Activated CD4-positive, alpha-beta memory T cell treated with anti-CD3 and anti-CD28 coated beads, Interleukin-2, amount 10 ng/mL, durations not matched to agents 7 days and 5 days (primary cell): ENCODE measurements at regions not wholly inside any gene's neighbourhood (a gene's known extent, or its start where the extent isn't known, plus 50 kb on each side); places are given as distances from the start of the nearest gene placed in this dataset.

Source experiments
- CTCF ChIA-PET: fragments of 350-600 bp; sonication (Branson Sonifier 250); formaldehyde crosslinking; loops from one replicate; lab custom pipeline; 2021; ENCODE audit warnings: antibody characterized with exemption, inconsistent platforms; lab: Charles Lee
- POLR2A ChIA-PET: fragments of 350-600 bp; sonication (Branson Sonifier 250); formaldehyde crosslinking; loops from one replicate; lab custom pipeline; 2021; ENCODE audit warnings: antibody characterized with exemption; lab: Charles Lee
- DNase-seq: peaks from one replicate; pipeline ENCODE4 v3.0.0-alpha.2; 2020
- H3K27ac Mint-ChIP-seq: one replicate; pipeline ENCODE4 v1.8.0; 2021; ENCODE audit warnings: mild to moderate bottlenecking, mixed read lengths
- H3K27me3 Mint-ChIP-seq: one replicate; pipeline ENCODE4 v1.8.0; 2021; ENCODE audit warnings: mixed read lengths
- H3K36me3 Mint-ChIP-seq: one replicate; pipeline ENCODE4 v1.8.0; 2021; ENCODE audit warnings: low read depth, mixed read lengths
- H3K4me1 Mint-ChIP-seq: one replicate; pipeline ENCODE4 v1.8.0; 2021; ENCODE audit warnings: mixed read lengths
- H3K4me3 Mint-ChIP-seq: one replicate; pipeline ENCODE4 v1.8.0; 2021; ENCODE audit warnings: mild to moderate bottlenecking, mixed read lengths
- H3K9me3 Mint-ChIP-seq: one replicate; pipeline ENCODE4 v1.8.0; 2021; ENCODE audit warnings: mixed read lengths

DNA sequence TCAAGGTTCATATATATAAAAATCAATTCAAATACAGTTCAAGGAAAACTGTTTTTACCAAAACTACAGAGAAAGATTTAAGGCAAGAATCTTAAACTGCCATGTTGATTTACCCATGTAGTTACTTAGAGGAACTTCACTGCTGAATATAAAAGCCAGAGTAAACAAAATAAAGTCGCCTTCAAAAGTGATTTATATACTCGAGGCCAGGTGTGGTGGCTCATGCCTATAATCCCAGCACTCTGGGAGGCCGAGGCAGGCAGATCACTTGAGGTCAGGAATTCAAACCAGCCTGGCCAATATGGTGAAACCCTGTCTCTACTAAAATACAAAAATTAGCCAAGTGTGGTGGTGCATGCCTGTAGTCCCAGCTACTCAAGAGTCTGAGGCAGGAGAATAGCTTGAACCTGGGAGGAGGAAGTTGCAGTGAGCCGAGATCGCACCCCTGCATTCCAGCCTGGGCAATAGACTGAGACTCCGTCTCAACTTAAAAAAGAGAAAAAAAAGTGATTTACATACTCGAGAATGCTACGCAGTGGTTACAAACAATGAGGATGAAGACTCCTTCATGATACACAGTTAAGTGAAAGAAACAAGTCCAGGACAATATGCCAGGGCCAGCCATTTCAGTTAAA is 54.1 kb upstream of the CNEP1R1 start:
- no peak for DNase-seq
- Mint-ChIP-seq H3K4me1 (no peaks in the 10 kb centered on the region), H3K27me3 (peaks cover 37% of the 10 kb centered on the region), H3K9me3 (no peaks in the 10 kb centered on the region), H3K4me3 (no peak overlapping the region), H3K36me3 (no peaks in the 10 kb centered on the region), H3K27ac (no peak overlapping the region)
- ChIA-PET POLR2A (no interaction called here), CTCF (no interaction called here)

DNA sequence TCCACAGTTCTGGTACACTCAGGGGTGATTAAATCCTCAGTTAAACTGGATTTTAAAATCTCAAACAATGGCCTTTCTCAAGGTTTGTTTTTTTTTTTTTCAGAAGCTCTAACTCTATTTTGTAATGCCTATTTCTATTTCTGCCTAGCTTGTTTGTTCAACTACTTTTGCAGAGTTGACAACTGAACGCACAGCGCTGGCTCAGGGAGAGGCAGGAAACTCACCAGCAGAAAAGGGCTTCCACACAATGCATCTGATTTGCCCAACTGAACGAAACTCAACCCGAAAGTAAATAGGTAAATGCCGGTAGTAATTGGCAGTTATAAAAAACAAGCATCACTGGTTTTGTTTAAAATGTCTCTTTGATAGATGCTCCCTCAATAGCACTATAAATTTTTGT is 52.7 kb upstream of the CNEP1R1 start:
- Mint-ChIP-seq H3K4me3 (no peak overlapping the region), H3K27ac (no peak overlapping the region), H3K36me3 (no peaks in the 10 kb centered on the region), H3K4me1 (no peaks in the 10 kb centered on the region), H3K9me3 (no peaks in the 10 kb centered on the region), H3K27me3 (peaks cover 31% of the 10 kb centered on the region)
- no peak for DNase-seq
- ChIA-PET POLR2A (no interaction called here), CTCF (no interaction called here)

DNA sequence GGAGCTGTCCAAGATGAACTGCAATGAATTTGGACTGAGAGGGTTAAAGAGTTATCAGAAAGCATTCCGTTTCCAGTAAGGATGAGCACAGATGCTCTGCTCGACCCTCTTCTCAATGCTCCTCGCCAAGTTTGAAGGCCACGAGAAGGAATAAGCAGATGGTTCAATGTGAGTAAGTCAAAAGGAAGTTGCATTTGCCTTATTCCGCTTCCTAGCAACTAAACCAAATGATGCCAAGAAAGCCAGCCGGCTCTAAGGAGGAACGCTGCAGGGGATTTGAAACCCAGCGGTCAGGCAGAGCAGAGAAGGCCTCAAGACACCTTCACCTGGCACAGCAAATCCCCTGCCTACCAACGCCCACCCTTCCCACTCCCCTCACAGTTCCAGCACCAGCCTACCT is 52.1 kb upstream of the CNEP1R1 start:
- no peaks in the 10 kb centered on the region for H3K9me3 Mint-ChIP-seq
- no peaks in the 10 kb centered on the region for H3K4me1 Mint-ChIP-seq
- no peak overlapping the region for H3K27ac Mint-ChIP-seq
- H3K36me3 Mint-ChIP-seq, result no peaks in the 10 kb centered on the region
- H3K27me3 Mint-ChIP-seq, result peaks cover 34% of the 10 kb centered on the region
- ChIA-PET CTCF (no interaction called here), POLR2A (no interaction called here)
- DNase-seq, result no peak
- no peak overlapping the region for H3K4me3 Mint-ChIP-seq
